Pancreas (tissue), 10 donors: ENCODE measurements at regions not wholly inside any gene's neighbourhood (a gene's known extent, or its start where the extent isn't known, plus 50 kb on each side); places are given as distances from the start of the nearest gene placed in this dataset.

ENCODE experiments used
- ATAC-seq, 4 donors: fragments of 200-7000 bp; cut with Tn5 transposase; one replicate each; pipeline versions ENCODE4 v1.8.0 to v1.9.1; 2020; ENCODE audit warnings: mild to moderate bottlenecking in 4 of 4, moderate library complexity in 4 of 4
- DNase-seq, 6 donors: peaks; one replicate each; pipeline ENCODE4 v3.0.0-alpha.2; 2020
- FAIRE-seq: peaks from 2 replicates; lab custom pipeline; 2012; peaks lifted over from hg19 to GRCh38; lab: Jason Lieb, UNC
- H3K27ac ChIP-seq, 4 donors: fragments of 200-600 bp; sonication (generic); 1 replicate in 3 of 4; 2 replicates in 1 of 4; pipeline versions ENCODE4 v1.5.0 to v1.8.0; 2020
- H3K27me3 ChIP-seq, 4 donors: fragments of 200-600 bp; one replicate each; pipeline ENCODE4 v1.8.0; 2021
- H3K36me3 ChIP-seq, 3 donors: fragments of 200-600 bp; sonication (generic) in 1 of 3; one replicate each; pipeline versions ENCODE4 v1.5.0 to v1.8.0; 2020 to 2021
- H3K4me1 ChIP-seq, 3 donors: fragments of 200-600 bp; one replicate each; pipeline ENCODE4 v1.8.0; 2021
- H3K4me3 ChIP-seq, 4 donors: fragments of 200-600 bp; sonication (generic) in 2 of 4; one replicate each; pipeline versions ENCODE4 v1.5.0 to v1.8.0; 2020 to 2021
- H3K9me3 ChIP-seq, 4 donors: fragments of 200-600 bp; one replicate each; pipeline ENCODE4 v1.8.0; 2021
- WGBS, 2 donors: extraction: QIAGEN DNeasy Blood & Tissue Kit; methylation state at CpG; one replicate each; pipeline ENCODE4 v1.1.7; 2013; 5-methylcytosine and 5-hydroxymethylcytosine counted together
- intact Hi-C, 3 donors: fragments of 100-400 bp; cut with DNase I; formaldehyde crosslinking; loops; one replicate each; pipeline versions ENCODE4 v1.11.1 to v1.14.2; 2022
- TF ChIP-seq, protein P1 (sequence below), 4 donors: fragments of 200-600 bp; sonication (generic) in 3 of 4; IDR thresholded peaks; one replicate each; pipeline versions ENCODE4 v1.5.0 to v1.8.0; 2021; ENCODE audit warnings: antibody characterized with exemption in 4 of 4
- donor health status: healthy with polysubstance abuse.
- donor health status: DM: no; HTN: no; CAD: no; lungs with moderate emphysema.
- donor health status: DM: no; HTN: no; CAD: no.
- donor health status: control.
- donor health status: control.
- donor health status: Bipolar disorder and iron deficiency.
- donor health status: DM: yes; HTN: yes; CAD: no.
- donor health status: DM: no; HTN: no; CAD: no.
- donor health status: DM: no; HTN: no; CAD: no.
- donor health status: DM: yes; HTN: yes; CAD: no.

DNA sequence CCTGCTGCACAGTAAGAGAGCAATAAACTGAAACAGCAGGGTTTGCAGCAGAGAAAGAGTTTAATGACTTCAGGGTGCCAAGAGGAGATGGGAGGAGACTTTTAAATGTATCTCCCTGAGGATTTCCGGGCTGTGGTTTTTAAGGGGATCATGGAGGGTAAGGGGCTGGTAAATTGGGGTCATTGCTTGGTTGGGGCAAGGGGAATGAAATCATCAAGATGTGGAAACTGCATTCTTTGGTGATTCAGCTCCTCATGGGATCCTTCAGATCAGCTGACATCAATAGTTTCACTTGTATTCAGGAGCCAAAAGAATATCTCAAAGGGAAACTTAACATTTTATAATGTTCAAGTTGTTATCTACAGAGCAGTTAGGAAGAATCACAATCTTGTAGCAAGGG is 174.3 kb upstream of the ANXA10 start:
- no peak for DNase-seq
- ATAC-seq: no peak
- TF ChIP-seq, protein P1, sequence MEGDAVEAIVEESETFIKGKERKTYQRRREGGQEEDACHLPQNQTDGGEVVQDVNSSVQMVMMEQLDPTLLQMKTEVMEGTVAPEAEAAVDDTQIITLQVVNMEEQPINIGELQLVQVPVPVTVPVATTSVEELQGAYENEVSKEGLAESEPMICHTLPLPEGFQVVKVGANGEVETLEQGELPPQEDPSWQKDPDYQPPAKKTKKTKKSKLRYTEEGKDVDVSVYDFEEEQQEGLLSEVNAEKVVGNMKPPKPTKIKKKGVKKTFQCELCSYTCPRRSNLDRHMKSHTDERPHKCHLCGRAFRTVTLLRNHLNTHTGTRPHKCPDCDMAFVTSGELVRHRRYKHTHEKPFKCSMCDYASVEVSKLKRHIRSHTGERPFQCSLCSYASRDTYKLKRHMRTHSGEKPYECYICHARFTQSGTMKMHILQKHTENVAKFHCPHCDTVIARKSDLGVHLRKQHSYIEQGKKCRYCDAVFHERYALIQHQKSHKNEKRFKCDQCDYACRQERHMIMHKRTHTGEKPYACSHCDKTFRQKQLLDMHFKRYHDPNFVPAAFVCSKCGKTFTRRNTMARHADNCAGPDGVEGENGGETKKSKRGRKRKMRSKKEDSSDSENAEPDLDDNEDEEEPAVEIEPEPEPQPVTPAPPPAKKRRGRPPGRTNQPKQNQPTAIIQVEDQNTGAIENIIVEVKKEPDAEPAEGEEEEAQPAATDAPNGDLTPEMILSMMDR (IDR thresholded peaks at IDR 0.05): no peak
- no peak overlapping the region for H3K4me3 ChIP-seq
- FAIRE-seq: no peak
- H3K36me3 ChIP-seq: no peaks in the 10 kb centered on the region
- intact Hi-C loops: no loop called here
- no peaks in the 10 kb centered on the region for H3K4me1 ChIP-seq
- WGBS, 2 donors: 39 to 68% methylated on average over 1 of the region's 1 CpG
- H3K9me3 ChIP-seq: no peaks in the 10 kb centered on the region
- H3K27me3 ChIP-seq: no peaks in the 10 kb centered on the region
- H3K27ac ChIP-seq: no peak overlapping the region

- H3K27me3 ChIP-seq: no peaks in the 10 kb centered on the region
- ATAC-seq (no peak), FAIRE-seq (no peak), DNase-seq (no peak)
- 40 to 70% methylated on average over 1 of the region's 1 CpG for WGBS, 2 donors
- intact Hi-C loops: no loop called here
- TF ChIP-seq, protein P1 (IDR thresholded peaks at IDR 0.05): no peak
- H3K9me3 ChIP-seq: no peaks in the 10 kb centered on the region
- H3K4me1 ChIP-seq: no peaks in the 10 kb centered on the region
- H3K4me3 ChIP-seq: no peak overlapping the region
- no peaks in the 10 kb centered on the region for H3K36me3 ChIP-seq
- H3K27ac ChIP-seq: no peak overlapping the region
Measured at GRCh38 chr4:167930166-167930565, 162.2 kb upstream of the ANXA10 start.

GRCh38 chr4:167934216-167934615 is 158.1 kb upstream of the ANXA10 start:
- no peak for DNase-seq
- Histone ChIP-seq H3K4me3 (no peak overlapping the region), H3K27me3 (no peaks in the 10 kb centered on the region), H3K9me3 (no peaks in the 10 kb centered on the region), H3K27ac (no peak overlapping the region), H3K36me3 (no peaks in the 10 kb centered on the region), H3K4me1 (no peaks in the 10 kb centered on the region)
- no peak for ATAC-seq
- TF ChIP-seq, protein P1 (IDR thresholded peaks at IDR 0.05): no peak
- no peak for FAIRE-seq
- intact Hi-C loops: no loop called here
- 47 to 56% methylated on average over 4 of the region's 4 CpGs for WGBS, 2 donors

DNA sequence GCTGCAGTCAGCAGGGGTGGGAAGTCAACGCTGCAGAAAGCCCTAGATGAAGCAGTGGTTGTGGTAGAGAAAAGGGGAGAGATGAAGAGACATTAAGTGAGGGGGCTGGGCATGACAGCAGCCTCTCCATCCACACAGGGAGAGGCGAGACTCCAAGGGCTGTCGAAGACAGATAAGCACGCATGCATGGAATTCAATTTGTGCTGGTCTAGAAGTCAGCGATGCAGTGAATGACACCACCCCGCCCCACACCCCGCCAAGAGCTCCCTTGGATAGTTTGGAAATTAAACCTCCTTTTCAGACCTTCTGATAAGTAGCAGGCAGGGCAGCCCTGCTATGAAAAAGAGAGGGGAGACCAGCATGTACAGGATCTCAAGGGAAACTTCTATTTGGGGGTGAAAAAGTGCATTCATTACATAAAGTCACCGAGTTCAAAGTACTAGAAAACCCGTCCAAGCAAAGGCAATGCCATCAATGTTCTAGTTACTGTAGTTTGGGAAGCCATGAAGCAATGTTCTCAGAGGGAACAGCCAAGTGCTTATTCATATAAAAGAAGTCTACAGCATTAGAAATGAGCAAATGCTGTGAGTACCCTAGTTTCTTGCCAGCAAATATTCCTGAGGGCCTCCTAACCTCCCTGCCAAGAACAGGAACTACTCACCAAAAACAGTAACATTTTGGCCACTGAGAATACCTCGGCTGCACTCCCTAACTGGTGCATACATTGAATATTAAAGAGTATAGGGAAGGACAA is 152.3 kb upstream of the ANXA10 start:
- no peaks in the 10 kb centered on the region for H3K36me3 ChIP-seq
- H3K4me1 ChIP-seq: no peaks in the 10 kb centered on the region
- H3K4me3 ChIP-seq: no peak overlapping the region
- H3K27ac ChIP-seq: no peak overlapping the region
- ATAC-seq (peak in 1 of 4 donors; percentile 25), DNase-seq (no peak), FAIRE-seq (no peak)
- intact Hi-C loops: no loop called here
- 35 to 50% methylated on average over 9 to 10 of the region's 10 CpGs for WGBS, 2 donors
- H3K9me3 ChIP-seq: no peaks in the 10 kb centered on the region
- TF ChIP-seq, protein P1 (IDR thresholded peaks at IDR 0.05): no peak
- H3K27me3 ChIP-seq: no peaks in the 10 kb centered on the region

DNA sequence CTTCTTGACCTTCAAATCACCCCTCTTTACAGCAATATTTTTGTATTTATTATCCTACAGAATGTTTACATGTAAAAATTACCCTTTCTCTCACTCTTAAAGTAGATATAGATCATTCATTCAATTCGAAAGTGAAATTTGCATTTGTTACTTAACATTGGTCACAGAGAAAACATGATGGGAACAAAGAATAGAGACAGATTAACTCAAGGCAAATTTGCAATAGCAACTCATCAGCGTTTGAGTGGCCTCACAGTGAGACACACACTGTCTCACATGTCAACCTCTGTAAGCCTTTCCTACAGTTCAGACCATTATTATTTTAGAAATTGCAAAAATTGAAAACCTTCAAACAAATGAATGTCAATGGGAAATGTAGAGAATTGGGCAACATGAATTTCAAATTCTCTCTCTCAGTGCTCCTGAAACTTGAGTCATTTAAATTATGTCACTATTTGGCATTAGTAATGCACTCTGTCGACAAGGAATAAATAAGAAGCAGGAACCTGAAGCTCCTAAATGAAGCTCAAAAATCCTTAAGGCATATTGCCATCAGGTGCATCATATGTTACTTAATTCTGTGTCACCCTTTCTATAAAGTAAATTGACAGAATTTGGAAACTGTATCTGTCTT is 148.3 kb upstream of the ANXA10 start:
- TF ChIP-seq, protein P1 (IDR thresholded peaks at IDR 0.05): no peak
- Histone ChIP-seq H3K4me1 (no peaks in the 10 kb centered on the region), H3K36me3 (no peaks in the 10 kb centered on the region), H3K4me3 (no peak overlapping the region), H3K27ac (no peak overlapping the region), H3K27me3 (no peaks in the 10 kb centered on the region), H3K9me3 (no peaks in the 10 kb centered on the region)
- 46 to 47% methylated on average over 3 of the region's 3 CpGs for WGBS, 2 donors
- no peak for DNase-seq
- ATAC-seq: no peak
- no peak for FAIRE-seq
- intact Hi-C loops: no loop called here
